Esophagus muscularis mucosa (tissue), 4 donors: ENCODE measurements at regions not wholly inside any gene's neighbourhood (a gene's known extent, or its start where the extent isn't known, plus 50 kb on each side); places are given as distances from the start of the nearest gene placed in this dataset.

Experiments used
- CTCF ChIP-seq, 3 experiments: fragments of 200-600 bp in 2 of 3; fragments of 450-650 bp in 1 of 3; sonication (generic) in 2 of 3; IDR thresholded peaks; one replicate each; pipeline ENCODE4 v1.5.1; 2017 to 2019; ENCODE audit warnings: antibody characterized with exemption in 3 of 3, mild to moderate bottlenecking in 2 of 3, moderate library complexity in 1 of 3
- EP300 ChIP-seq: sonication (generic); formaldehyde crosslinking; IDR thresholded peaks from one replicate; pipeline ENCODE4 v1.6.1; 2017; ENCODE audit warnings: antibody characterized with exemption
- POLR2A ChIP-seq: fragments of 450-650 bp; IDR thresholded peaks from one replicate; pipeline ENCODE4 v1.6.1; 2017; ENCODE audit warnings: antibody characterized with exemption, moderate library complexity, mild to moderate bottlenecking, low read depth
- POLR2AphosphoS5 ChIP-seq, 2 donors: sonication (generic); formaldehyde crosslinking; IDR thresholded peaks; one replicate each; pipeline ENCODE4 v1.6.1; 2017; ENCODE audit warnings: antibody characterized with exemption in 2 of 2

GRCh38 chr6:147825848-147826247, 317.4 kb downstream of the SAMD5 start:
- TF ChIP-seq POLR2A (no peak), CTCF (IDR thresholded peaks at IDR 0.05) (no peak), EP300 (no peak), POLR2AphosphoS5 (IDR thresholded peaks at IDR 0.05) (no peak)
